IMR-90 (cell line): ENCODE measurements at regions not wholly inside any gene's neighbourhood (a gene's known extent, or its start where the extent isn't known, plus 50 kb on each side); places are given as distances from the start of the nearest gene placed in this dataset.

Experiments used
- ATAC-seq: fragments of 200-7000 bp; cut with Tn5 transposase; 2 replicates; pipeline ENCODE4 v1.9.1; 2020; ENCODE audit warnings: low read depth, mild to moderate bottlenecking, moderate library complexity
- BruUV-seq: library from RNA; stranded (reverse); fragments of 400-500 nt; replicated peaks from 2 replicates; lab custom pipeline; 2021; lab: Mats Ljungman, UMichigan
- CTCF ChIA-PET: fragments of 300-600 bp; formaldehyde crosslinking; extraction: SDS; loops from one replicate; lab custom pipeline; 2021; ENCODE audit warnings: antibody characterized with exemption; lab: Yijun Ruan, JAX
- POLR2A ChIA-PET: fragments of 300-600 bp; sonication (Branson Sonifier 250); formaldehyde crosslinking; loops from one replicate; lab custom pipeline; 2022; ENCODE audit warnings: antibody characterized with exemption; ENCODE audit not compliant: unreplicated experiment; lab: Charles Lee
- DNase-seq: peaks from one replicate; pipeline ENCODE4 v3.0.0; 2013
- H2AFZ ChIP-seq: replicated peaks from 2 replicates; pipeline ENCODE3; 2013; ENCODE audit warnings: low read length, mild to moderate bottlenecking; ENCODE audit not compliant: poor library complexity
- H2AK5ac ChIP-seq: 2 replicates; pipeline ENCODE4 v1.6.1; 2013; ENCODE audit warnings: low read depth, low read length, inconsistent platforms
- H2AK9ac ChIP-seq: replicated peaks from 2 replicates; pipeline ENCODE3; 2013; ENCODE audit warnings: mild to moderate bottlenecking, low read depth, low read length, moderate library complexity; ENCODE audit not compliant: poor library complexity
- H2BK120ac ChIP-seq: 2 replicates; pipeline ENCODE4 v1.6.1; 2013; ENCODE audit warnings: low read depth, low read length, inconsistent platforms
- H2BK15ac ChIP-seq: 3 replicates; pipeline ENCODE4 v1.6.1; 2013; ENCODE audit warnings: low read depth, low read length, inconsistent platforms
- H2BK20ac ChIP-seq: 2 replicates; pipeline ENCODE4 v1.6.1; 2013; ENCODE audit warnings: low read depth, mild to moderate bottlenecking, inconsistent platforms, low read length, moderate library complexity
- H2BK5ac ChIP-seq: 2 replicates; pipeline ENCODE4 v1.6.1; 2013; ENCODE audit warnings: mild to moderate bottlenecking, low read depth, low read length, inconsistent platforms; ENCODE audit not compliant: poor library complexity, severe bottlenecking
- H3K14ac ChIP-seq: replicated peaks from 2 replicates; pipeline ENCODE4 v1.6.1; 2013; ENCODE audit warnings: low read depth, low read length, inconsistent platforms
- H3K18ac ChIP-seq: 2 replicates; pipeline ENCODE4 v1.6.1; 2013; ENCODE audit warnings: low read depth, low read length, control low read depth
- H3K23ac ChIP-seq: 2 replicates; pipeline ENCODE4 v1.6.1; 2013; ENCODE audit warnings: low read depth, low read length, inconsistent platforms
- H3K27ac ChIP-seq: 2 replicates; pipeline ENCODE4 v1.5.1; 2013; ENCODE audit warnings: mild to moderate bottlenecking, control low read depth, low read length; ENCODE audit not compliant: insufficient read depth
- H3K27me3 ChIP-seq: 2 replicates; pipeline ENCODE4 v1.6.1; 2013; ENCODE audit warnings: low read length; ENCODE audit not compliant: control insufficient read depth, insufficient read depth
- H3K36me3 ChIP-seq: 2 replicates; pipeline ENCODE4 v1.6.1; 2013; ENCODE audit warnings: low read length, mixed read lengths; ENCODE audit not compliant: control insufficient read depth, insufficient read depth
- H3K4ac ChIP-seq: 2 replicates; pipeline ENCODE4 v1.6.1; 2013; ENCODE audit warnings: low read depth, low read length, inconsistent platforms
- H3K4me1 ChIP-seq: 2 replicates; pipeline ENCODE4 v1.6.1; 2013; ENCODE audit warnings: low read length, mixed read lengths; ENCODE audit not compliant: control insufficient read depth, insufficient read depth
- H3K4me2 ChIP-seq: 2 replicates; pipeline ENCODE4 v1.6.1; 2013; ENCODE audit warnings: low read depth, mild to moderate bottlenecking, control low read depth, low read length, moderate library complexity
- H3K4me3 ChIP-seq: 2 replicates; pipeline ENCODE4 v1.5.1; 2013; ENCODE audit warnings: low read depth, mild to moderate bottlenecking, control low read depth, low read length, moderate library complexity; ENCODE audit not compliant: insufficient read depth
- H3K56ac ChIP-seq: 2 replicates; pipeline ENCODE4 v1.6.1; 2013; ENCODE audit warnings: low read length, inconsistent platforms; ENCODE audit not compliant: insufficient read depth; ENCODE audit errors: extremely low read depth
- H3K79me1 ChIP-seq, 2 experiments: 2 replicates each; pipeline ENCODE4 v1.6.1; 2013; ENCODE audit warnings: low read length in 2 of 2, inconsistent platforms in 1 of 2, low read depth in 1 of 2
- H3K9ac ChIP-seq: 2 replicates; pipeline ENCODE4 v1.6.1; 2013; ENCODE audit warnings: low read depth, low read length, control low read depth
- H3K9me1 ChIP-seq: 2 replicates; pipeline ENCODE4 v1.6.1; 2013; ENCODE audit warnings: low read length, inconsistent platforms; ENCODE audit not compliant: insufficient read depth
- H3K9me3 ChIP-seq: 2 replicates; pipeline ENCODE4 v1.6.1; 2013; ENCODE audit warnings: low read length; ENCODE audit not compliant: control insufficient read depth, insufficient read depth
- H4K20me1 ChIP-seq: 2 replicates; pipeline ENCODE4 v1.6.1; 2013; ENCODE audit warnings: low read length, inconsistent platforms; ENCODE audit not compliant: insufficient read depth
- H4K5ac ChIP-seq: 2 replicates; pipeline ENCODE4 v1.6.1; 2013; ENCODE audit warnings: mild to moderate bottlenecking, low read depth, low read length, control low read depth
- H4K8ac ChIP-seq, 2 experiments: 2 replicates each; pipeline ENCODE4 v1.6.1; 2013; ENCODE audit warnings: low read depth in 2 of 2, low read length in 2 of 2, control low read depth in 1 of 2, inconsistent platforms in 1 of 2
- H4K91ac ChIP-seq: 2 replicates; pipeline ENCODE4 v1.6.1; 2013; ENCODE audit warnings: low read depth, low read length, inconsistent platforms; ENCODE audit not compliant: insufficient read depth
- MAZ ChIP-seq: IDR thresholded peaks from 2 replicates; pipeline ENCODE4 v1.6.1; 2012; ENCODE audit warnings: low read depth, mild to moderate bottlenecking, low read length, improper control_type of control experiment, moderate library complexity, borderline replicate concordance
- WGBS, 2 experiments: methylation state at CpG; one replicate each; pipeline versions ENCODE4 v1.1.5 to v1.1.7; 2013; ENCODE audit warnings: missing lambda C conversion rate in 2 of 2; ENCODE audit not compliant: insufficient read length in 1 of 2; ENCODE audit errors: extremely low coverage in 2 of 2; 5-methylcytosine and 5-hydroxymethylcytosine counted together
- dilution Hi-C: fragments of 300-500 bp; cut with HindIII; formaldehyde crosslinking; loops from one replicate; pipeline ENCODE4 v1.14.3; 2018; ENCODE audit warnings: low sequenced_read_pairs; ENCODE audit not compliant: unreplicated experiment
- in situ Hi-C: fragments of 300-500 bp; cut with MboI; formaldehyde crosslinking; loops from 3 replicates; pipeline ENCODE4 v1.14.3; 2019; ENCODE audit warnings: low sequenced_read_pairs, inconsistent platforms, mixed read lengths
- intact Hi-C: fragments of 100-400 bp; cut with micrococcal nuclease; formaldehyde crosslinking; loops from 2 replicates; pipeline ENCODE4 v1.10.0; 2022

- CTCF ChIA-PET: no interaction called here
- Histone ChIP-seq H2BK5ac (no peak overlapping the region), H3K9ac (no peak overlapping the region), H2BK15ac (no peak overlapping the region), H3K4ac (no peak overlapping the region), H3K4me1 (no peaks in the 10 kb centered on the region), H4K8ac (no peak overlapping the region), H3K4me3 (no peak overlapping the region), H3K36me3 (no peaks in the 10 kb centered on the region), H3K9me3 (peaks cover 7% of the 10 kb centered on the region), H3K9me1 (no peaks in the 10 kb centered on the region), H4K91ac (no peak overlapping the region), H3K4me2 (no peak overlapping the region), H2BK20ac (no peak overlapping the region), H2BK120ac (no peak overlapping the region), H2AK9ac (no peak overlapping the region), H3K14ac (no peak overlapping the region), H2AK5ac (no peak overlapping the region), H3K79me1 (no peaks in the 10 kb centered on the region), H4K5ac (no peak overlapping the region), H3K27me3 (no peaks in the 10 kb centered on the region), H3K18ac (no peak overlapping the region), H3K56ac (no peak overlapping the region), H2AFZ (no peak overlapping the region), H3K23ac (no peak overlapping the region), H4K20me1 (no peaks in the 10 kb centered on the region), H3K27ac (no peak overlapping the region)
- 74% methylated on average over 16 of the region's 21 CpGs; no CpG with 5 or more reads in 1 of the 2 experiments for WGBS, 2 experiments
- DNase-seq (no peak), ATAC-seq (no peak)
- TF ChIP-seq MAZ: no peak
- dilution Hi-C loops (no loop called here), intact Hi-C loops (no loop called here), in situ Hi-C loops (no loop called here)
- BruUV-seq: no TSS peak
- POLR2A ChIA-PET: no interaction called here
Observed at GRCh38 chr20:26277339-26277738, 580.7 kb upstream of the ZNF337 start.
